GM23338 (cell line): ENCODE measurements at regions not wholly inside any gene's neighbourhood (a gene's known extent, or its start where the extent isn't known, plus 50 kb on each side); places are given as distances from the start of the nearest gene placed in this dataset.

Experiments
- CTCF ChIP-seq, 2 experiments: fragments of 200-600 bp in 1 of 2; sonication (generic) in 1 of 2; conservative IDR thresholded peaks; 2 replicates each; pipeline versions ENCODE4 v1.5.1 to v1.6.1; 2016 to 2017; ENCODE audit warnings: antibody characterized with exemption in 2 of 2, low read depth in 2 of 2, mild to moderate bottlenecking in 2 of 2, moderate library complexity in 1 of 2
- EZH2 ChIP-seq: fragments of 200-600 bp; sonication (generic); IDR thresholded peaks from one replicate; pipeline ENCODE4 v1.8.0; 2017; ENCODE audit warnings: antibody characterized with exemption, mild to moderate bottlenecking, low read depth; ENCODE audit not compliant: unreplicated experiment
- EZH2phosphoT487 ChIP-seq: fragments of 200-600 bp; sonication (generic); IDR thresholded peaks from one replicate; pipeline ENCODE4 v1.8.1; 2018; ENCODE audit warnings: antibody characterized with exemption; ENCODE audit not compliant: unreplicated experiment
- POLR2AphosphoS5 ChIP-seq: IDR thresholded peaks from 2 replicates; pipeline ENCODE4 v1.6.1; 2016; ENCODE audit warnings: antibody characterized with exemption, low read depth
- ZNF114 ChIP-seq: fragments of 250-450 bp; sonication (Bioruptor Pico); IDR thresholded peaks from 2 replicates; pipeline ENCODE4 v1.5.0; 2020; ENCODE audit warnings: mild to moderate bottlenecking, moderate library complexity
- TF ChIP-seq, protein P1 (sequence below): IDR thresholded peaks from one replicate; pipeline ENCODE4 v1.6.1; 2018; ENCODE audit warnings: antibody characterized with exemption; ENCODE audit not compliant: unreplicated experiment

GRCh38 chr13:107743100-107743499, 472.2 kb downstream of the LIG4 start:
- TF ChIP-seq EZH2, result no peak
- TF ChIP-seq CTCF (conservative IDR thresholded peaks at IDR 0.05; ENCODE audit: low read depth in 2 of 2), result no peak
- TF ChIP-seq POLR2AphosphoS5, result no peak
- no peak for TF ChIP-seq ZNF114 (CRISPR knock-in tag)
- TF ChIP-seq, protein P1, sequence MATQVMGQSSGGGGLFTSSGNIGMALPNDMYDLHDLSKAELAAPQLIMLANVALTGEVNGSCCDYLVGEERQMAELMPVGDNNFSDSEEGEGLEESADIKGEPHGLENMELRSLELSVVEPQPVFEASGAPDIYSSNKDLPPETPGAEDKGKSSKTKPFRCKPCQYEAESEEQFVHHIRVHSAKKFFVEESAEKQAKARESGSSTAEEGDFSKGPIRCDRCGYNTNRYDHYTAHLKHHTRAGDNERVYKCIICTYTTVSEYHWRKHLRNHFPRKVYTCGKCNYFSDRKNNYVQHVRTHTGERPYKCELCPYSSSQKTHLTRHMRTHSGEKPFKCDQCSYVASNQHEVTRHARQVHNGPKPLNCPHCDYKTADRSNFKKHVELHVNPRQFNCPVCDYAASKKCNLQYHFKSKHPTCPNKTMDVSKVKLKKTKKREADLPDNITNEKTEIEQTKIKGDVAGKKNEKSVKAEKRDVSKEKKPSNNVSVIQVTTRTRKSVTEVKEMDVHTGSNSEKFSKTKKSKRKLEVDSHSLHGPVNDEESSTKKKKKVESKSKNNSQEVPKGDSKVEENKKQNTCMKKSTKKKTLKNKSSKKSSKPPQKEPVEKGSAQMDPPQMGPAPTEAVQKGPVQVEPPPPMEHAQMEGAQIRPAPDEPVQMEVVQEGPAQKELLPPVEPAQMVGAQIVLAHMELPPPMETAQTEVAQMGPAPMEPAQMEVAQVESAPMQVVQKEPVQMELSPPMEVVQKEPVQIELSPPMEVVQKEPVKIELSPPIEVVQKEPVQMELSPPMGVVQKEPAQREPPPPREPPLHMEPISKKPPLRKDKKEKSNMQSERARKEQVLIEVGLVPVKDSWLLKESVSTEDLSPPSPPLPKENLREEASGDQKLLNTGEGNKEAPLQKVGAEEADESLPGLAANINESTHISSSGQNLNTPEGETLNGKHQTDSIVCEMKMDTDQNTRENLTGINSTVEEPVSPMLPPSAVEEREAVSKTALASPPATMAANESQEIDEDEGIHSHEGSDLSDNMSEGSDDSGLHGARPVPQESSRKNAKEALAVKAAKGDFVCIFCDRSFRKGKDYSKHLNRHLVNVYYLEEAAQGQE, result no peak
- TF ChIP-seq EZH2phosphoT487, result no peak
